ENCODE measurements at regions not wholly inside any gene's neighbourhood (a gene's known extent, or its start where the extent isn't known, plus 50 kb on each side); places are given as distances from the start of the nearest gene placed in this dataset.

DNA sequence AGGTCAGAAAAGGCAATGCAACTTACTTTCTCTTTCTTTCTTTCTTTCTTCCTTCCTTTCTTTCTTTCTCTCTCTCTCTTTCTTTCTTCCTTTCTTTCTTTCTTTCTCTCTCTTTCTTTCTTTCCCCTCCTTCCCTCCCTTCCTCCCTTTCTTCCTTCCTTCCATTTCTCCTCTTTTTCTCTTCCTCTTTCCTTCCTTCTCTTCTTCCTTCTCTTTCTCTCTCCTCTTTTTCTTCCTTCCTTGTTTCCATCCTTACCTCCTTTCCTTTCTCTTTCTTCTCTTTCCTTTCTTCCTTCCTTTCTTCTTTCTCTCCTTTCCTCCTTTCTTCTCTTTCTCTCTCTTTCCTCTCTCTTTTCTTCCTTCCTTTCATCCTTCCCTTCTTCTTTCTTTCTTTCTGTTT, 819.8 kb upstream of the SOX9 start:
- no peaks in the 10 kb centered on the region for H3K27me3 ChIP-seq

DNA sequence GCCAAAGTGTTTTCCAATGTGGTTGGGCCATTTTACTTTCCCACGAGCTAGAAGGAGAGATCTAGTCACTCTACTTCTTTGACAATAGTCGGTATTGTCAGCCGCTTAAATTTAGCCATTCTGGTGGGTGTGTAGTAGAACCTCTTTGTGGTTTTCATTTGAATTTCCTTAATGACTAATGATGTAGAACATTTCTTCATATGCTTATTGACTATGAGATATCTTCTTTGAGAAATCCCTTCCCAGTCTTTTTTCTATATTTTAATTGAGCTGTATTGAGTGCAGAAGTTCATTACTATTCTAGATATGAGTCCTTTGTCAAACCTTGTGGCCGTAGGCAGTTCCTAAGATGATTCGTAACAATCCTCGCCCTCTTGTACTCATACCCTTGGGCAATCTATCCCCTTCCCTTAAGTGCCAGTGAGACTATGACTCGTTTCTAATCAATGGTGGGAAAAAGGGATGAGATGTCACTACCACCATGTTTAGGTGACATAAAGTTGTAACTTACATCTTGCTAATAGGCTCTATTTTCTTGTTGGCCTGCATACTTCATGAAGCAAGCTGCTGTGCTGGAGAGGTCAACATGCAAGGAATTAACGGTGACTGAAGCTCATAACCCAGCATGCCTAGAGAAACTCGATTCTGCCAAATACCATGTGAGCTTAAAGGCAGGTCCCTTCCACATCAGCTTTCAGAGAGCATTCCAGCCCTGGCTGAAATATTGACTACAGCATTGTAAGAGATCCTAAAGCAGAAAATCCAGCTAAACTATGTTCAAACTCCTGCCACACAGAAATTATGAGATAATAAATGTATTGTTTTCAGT, 817.9 kb upstream of the SOX9 start:
- intact Hi-C loops (cut with DNase I): no loop called here
- WGBS, 3 donors: 79 to 86% (median 80%) methylated on average over 9 of the region's 9 CpGs
- no peak overlapping the region for H3K27ac ChIP-seq
- no peaks in the 10 kb centered on the region for H3K27me3 ChIP-seq
- H3K36me3 ChIP-seq: no peaks in the 10 kb centered on the region
- H3K4me1 ChIP-seq (ENCODE audit: insufficient read depth): no peaks in the 10 kb centered on the region
- no peak overlapping the region for H3K4me3 ChIP-seq
- TF ChIP-seq EP300 (IDR thresholded peaks at IDR 0.05) (no peak), POLR2A (IDR thresholded peaks at IDR 0.05) (no peak)
- TF ChIP-seq, protein P1, sequence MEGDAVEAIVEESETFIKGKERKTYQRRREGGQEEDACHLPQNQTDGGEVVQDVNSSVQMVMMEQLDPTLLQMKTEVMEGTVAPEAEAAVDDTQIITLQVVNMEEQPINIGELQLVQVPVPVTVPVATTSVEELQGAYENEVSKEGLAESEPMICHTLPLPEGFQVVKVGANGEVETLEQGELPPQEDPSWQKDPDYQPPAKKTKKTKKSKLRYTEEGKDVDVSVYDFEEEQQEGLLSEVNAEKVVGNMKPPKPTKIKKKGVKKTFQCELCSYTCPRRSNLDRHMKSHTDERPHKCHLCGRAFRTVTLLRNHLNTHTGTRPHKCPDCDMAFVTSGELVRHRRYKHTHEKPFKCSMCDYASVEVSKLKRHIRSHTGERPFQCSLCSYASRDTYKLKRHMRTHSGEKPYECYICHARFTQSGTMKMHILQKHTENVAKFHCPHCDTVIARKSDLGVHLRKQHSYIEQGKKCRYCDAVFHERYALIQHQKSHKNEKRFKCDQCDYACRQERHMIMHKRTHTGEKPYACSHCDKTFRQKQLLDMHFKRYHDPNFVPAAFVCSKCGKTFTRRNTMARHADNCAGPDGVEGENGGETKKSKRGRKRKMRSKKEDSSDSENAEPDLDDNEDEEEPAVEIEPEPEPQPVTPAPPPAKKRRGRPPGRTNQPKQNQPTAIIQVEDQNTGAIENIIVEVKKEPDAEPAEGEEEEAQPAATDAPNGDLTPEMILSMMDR (IDR thresholded peaks at IDR 0.05): no peak
- no peaks in the 10 kb centered on the region for H3K9me3 ChIP-seq
- no peak for DNase-seq

More for the DNA sequence above, 819.8 kb upstream of the SOX9 start:
- DNase-seq: no peak
- Histone ChIP-seq H3K4me1 (ENCODE audit: insufficient read depth) (no peaks in the 10 kb centered on the region), H3K4me3 (no peak overlapping the region), H3K27ac (no peak overlapping the region), H3K9me3 (no peaks in the 10 kb centered on the region), H3K36me3 (no peaks in the 10 kb centered on the region)
- TF ChIP-seq EP300 (IDR thresholded peaks at IDR 0.05) (no peak), POLR2A (IDR thresholded peaks at IDR 0.05) (no peak)
- TF ChIP-seq, protein P1 (IDR thresholded peaks at IDR 0.05): no peak
- intact Hi-C loops (cut with DNase I): no loop called here

DNA sequence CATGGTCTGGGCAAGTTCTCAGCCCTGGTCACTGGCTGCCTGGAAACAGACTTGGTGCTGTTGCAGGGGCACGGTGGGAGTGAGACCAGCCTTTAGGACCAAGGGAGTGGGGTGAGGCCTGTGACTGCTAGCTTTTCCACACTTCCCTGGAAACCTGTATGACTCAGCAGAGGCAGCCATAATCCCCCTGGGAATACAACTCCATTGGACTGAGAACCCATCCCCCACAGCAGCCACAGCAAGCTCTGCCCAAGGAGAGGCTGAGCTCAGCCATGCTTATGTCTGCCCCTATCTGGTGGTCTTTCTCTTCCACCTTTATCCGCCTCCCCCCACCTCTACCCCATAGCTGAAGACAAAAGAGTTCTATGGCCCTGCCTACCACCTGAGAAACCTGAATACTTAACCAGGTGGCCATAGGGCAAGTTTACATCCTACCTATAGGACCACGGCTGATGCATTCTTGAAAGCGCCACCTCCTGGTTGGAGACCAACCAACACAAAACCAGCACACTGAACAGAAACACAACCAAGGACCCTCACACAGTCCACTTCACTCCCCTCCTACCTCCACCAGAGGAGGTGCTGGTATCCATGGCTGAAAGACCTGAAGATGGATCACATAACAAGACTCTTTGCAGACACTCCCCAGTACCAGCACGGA, 816.2 kb upstream of the SOX9 start:
- TF ChIP-seq, protein P1 (IDR thresholded peaks at IDR 0.05): no peak
- TF ChIP-seq EP300 (IDR thresholded peaks at IDR 0.05) (no peak), POLR2A (IDR thresholded peaks at IDR 0.05) (no peak)
- no peaks in the 10 kb centered on the region for H3K36me3 ChIP-seq
- 87 to 89% (median 88%) methylated on average over 5 of the region's 5 CpGs for WGBS, 3 donors
- no peak overlapping the region for H3K27ac ChIP-seq
- H3K27me3 ChIP-seq: no peaks in the 10 kb centered on the region
- DNase-seq: no peak
- intact Hi-C loops (cut with DNase I): no loop called here
- no peaks in the 10 kb centered on the region for H3K9me3 ChIP-seq
- no peaks in the 10 kb centered on the region for H3K4me1 ChIP-seq (ENCODE audit: insufficient read depth)
- H3K4me3 ChIP-seq: no peak overlapping the region

DNA sequence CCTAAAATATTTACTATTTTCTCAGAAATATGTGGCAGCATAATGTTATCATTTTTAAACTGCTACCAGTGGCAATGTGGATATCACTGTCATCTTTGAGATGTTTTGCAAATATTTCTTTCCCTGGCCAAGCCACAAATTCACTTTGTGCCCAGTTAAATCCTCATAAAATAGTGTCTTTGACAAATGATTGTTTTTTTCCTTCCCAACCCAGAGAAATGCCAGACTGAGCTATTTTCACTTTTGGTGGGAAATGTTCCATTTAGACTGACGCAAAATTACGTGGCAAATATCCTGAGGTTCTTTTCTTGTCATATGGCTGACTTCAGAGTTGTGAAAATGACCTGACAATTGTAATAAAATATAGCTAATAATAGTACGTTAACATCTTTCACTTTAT, 807.0 kb upstream of the SOX9 start:
- intact Hi-C loops (cut with DNase I): no loop called here
- DNase-seq: no peak
- Histone ChIP-seq H3K9me3 (no peaks in the 10 kb centered on the region), H3K36me3 (no peaks in the 10 kb centered on the region), H3K27ac (no peak overlapping the region), H3K4me3 (no peak overlapping the region), H3K27me3 (no peaks in the 10 kb centered on the region), H3K4me1 (ENCODE audit: insufficient read depth) (no peaks in the 10 kb centered on the region)
- 51 to 53% (median 53%) methylated on average over 3 of the region's 3 CpGs for WGBS, 3 donors
- TF ChIP-seq POLR2A (IDR thresholded peaks at IDR 0.05) (no peak), EP300 (IDR thresholded peaks at IDR 0.05) (no peak)
- TF ChIP-seq, protein P1 (IDR thresholded peaks at IDR 0.05): no peak

All from ovary (tissue), 7 donors.